ENCODE measurements at regions not wholly inside any gene's neighbourhood (a gene's known extent, or its start where the extent isn't known, plus 50 kb on each side); places are given as distances from the start of the nearest gene placed in this dataset.

GRCh38 chr6:90386399-90387382 is 90.0 kb upstream of the BACH2 start:
- peak overlapping the region; percentile 52 for H3K4me3 Mint-ChIP-seq
- Histone ChIP-seq H4K20me1 (ENCODE audit: control insufficient read depth, insufficient read depth, low read length, poor library complexity, severe bottlenecking) (no peaks in the 10 kb centered on the region), H3K36me3 (replicated peaks in 1 of 2; ENCODE audit: control extremely low read depth in 1 of 2, control insufficient read depth in 1 of 2, extremely low read depth in 1 of 2, insufficient read depth in 2 of 2, low read length in 1 of 2) (no peaks in the 10 kb centered on the region), H3K27me3 (replicated peaks in 1 of 4; ENCODE audit: control extremely low read depth in 1 of 4, control insufficient read depth in 3 of 4, insufficient read depth in 4 of 4, low read length in 3 of 4) (no peaks in the 10 kb centered on the region), H3K79me2 (ENCODE audit: control insufficient read depth, insufficient read depth, low read length) (peaks cover 57% of the 10 kb centered on the region), H2AFZ (ENCODE audit: insufficient read depth, low read depth, low read length, poor library complexity, severe bottlenecking) (no peak overlapping the region), H3K4me1 (ENCODE audit: control insufficient read depth in 2 of 2, insufficient read depth in 2 of 2, low read length in 2 of 2) (peaks cover 75 to 78% of the 10 kb centered on the region in 2 donors), H3K4me3 (ENCODE audit: control extremely low read depth in 1 of 5, extremely low read depth in 1 of 5, insufficient read depth in 1 of 5, low read depth in 2 of 5, low read length in 4 of 5) (peak overlapping the region in 1 of 5 experiments; percentile 8), H3K27ac (ENCODE audit: low read length in 2 of 2) (peak overlapping the region; percentile 74 to 93), H3K9ac (ENCODE audit: low read length) (peak overlapping the region; percentile 16), H3K9me3 (ENCODE audit: control extremely low read depth in 1 of 3, control insufficient read depth in 2 of 3, insufficient read depth in 1 of 3, low read length in 2 of 3) (no peaks in the 10 kb centered on the region), H3K4me2 (replicated peaks; ENCODE audit: low read depth, low read length, poor library complexity, severe bottlenecking) (peak overlapping the region; percentile 56)
- H3K27ac Mint-ChIP-seq: peak overlapping the region; percentile 21
- TF ChIP-seq EZH2 (IDR thresholded peaks at IDR 0.05; ENCODE audit: borderline replicate concordance, insufficient read depth, low read depth, low read length, poor library complexity, severe bottlenecking): no peak
- TF ChIP-seq CTCF (IDR thresholded peaks at IDR 0.05): no peak
- CTCF ChIA-PET: interaction anchor here (0.8 to 1.8 kb wide), 4 partner anchors 18 to 446 kb away, joined by 3 to 4 read pairs (median 4); no protein-coding TSS in a partner anchor
- no peak for ATAC-seq (ENCODE audit: low read depth)
- POLR2A ChIA-PET: interaction anchor here (0.6 to 1.1 kb wide), 2 partner anchors 76 to 87 kb away, joined by 3 to 4 read pairs; no protein-coding TSS in a partner anchor
- no peaks in the 10 kb centered on the region for H3K9me3 Mint-ChIP-seq (ENCODE audit: insufficient read depth)
- WGBS (ENCODE audit: insufficient coverage): 84% methylated on average over 4 of the region's 10 CpGs
- no peak for DNase-seq
- no peaks in the 10 kb centered on the region for H3K27me3 Mint-ChIP-seq
- intact Hi-C loops (cut with micrococcal nuclease): loop anchor here (10.0 kb wide), 1 partner anchor 562 kb away; the partner anchor contains the start of gene CASP8AP2
- peaks cover 85% of the 10 kb centered on the region for H3K4me1 Mint-ChIP-seq

Measured in B cell (primary cell).